ENCODE measurements at regions not wholly inside any gene's neighbourhood (a gene's known extent, or its start where the extent isn't known, plus 50 kb on each side); places are given as distances from the start of the nearest gene placed in this dataset.

DNA sequence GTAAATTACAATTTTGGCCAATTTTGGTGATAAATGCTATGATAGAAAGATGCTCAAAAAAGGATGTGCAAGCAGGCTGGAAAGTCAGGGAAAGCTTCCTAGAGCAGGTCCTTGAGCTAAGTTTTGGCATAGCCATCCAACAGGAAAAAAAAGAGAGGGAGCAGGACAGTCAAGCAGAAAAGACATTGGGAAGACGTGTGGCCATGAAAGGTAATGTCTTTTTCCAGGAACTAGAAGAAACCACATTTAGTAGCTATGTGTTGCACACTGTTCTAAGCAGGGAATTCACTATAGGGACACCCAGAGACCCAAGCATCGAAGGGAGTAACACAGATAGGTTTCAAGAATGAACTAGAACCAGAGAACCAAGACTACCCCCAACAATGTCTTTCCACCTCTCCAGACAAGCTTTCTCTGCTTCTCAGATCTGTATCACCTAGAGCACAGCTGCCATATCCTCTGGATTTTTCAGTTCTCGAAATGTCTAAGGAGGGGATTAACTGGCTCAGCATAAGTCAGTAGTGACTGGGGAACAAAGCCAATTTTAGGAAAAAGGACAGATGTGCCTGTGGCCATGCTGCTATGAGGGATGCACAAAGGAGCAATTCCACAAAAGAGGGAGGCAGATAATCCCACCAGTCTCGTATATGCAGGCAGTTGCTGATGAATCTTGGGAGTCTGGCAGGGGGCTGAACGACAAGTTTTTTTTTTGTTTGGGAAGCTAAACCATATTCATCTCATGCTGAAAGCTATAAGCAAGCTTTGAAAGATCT lies 97.1 kb upstream of the DAB1 start (continued):
- TF ChIP-seq PATZ1 (CRISPR knock-in tag; IDR thresholded peaks at IDR 0.05; ENCODE audit: borderline replicate concordance) (no peak), CSDC2 (CRISPR knock-in tag; IDR thresholded peaks at IDR 0.05) (no peak)

DNA sequence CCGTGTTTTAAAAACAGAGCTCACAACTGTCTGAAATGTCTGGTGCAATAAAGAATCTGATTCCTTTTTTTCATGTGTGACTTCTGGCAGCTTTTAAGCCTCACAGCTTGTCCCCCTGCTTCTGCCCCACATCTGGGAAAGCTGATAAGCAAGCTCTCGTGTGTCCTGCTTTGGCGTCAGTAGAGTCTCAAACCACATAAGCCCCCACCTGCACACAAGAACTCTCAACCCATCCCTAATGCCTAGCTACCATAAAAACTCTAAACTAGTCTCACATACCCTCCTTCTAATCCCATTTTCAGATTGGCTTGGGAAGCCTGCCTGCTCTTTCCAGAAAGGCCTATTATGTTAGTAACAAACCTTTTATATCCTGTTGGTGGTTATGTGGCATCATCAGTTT lies 94.6 kb upstream of the DAB1 start:
- ATAC-seq, result no peak
- TF ChIP-seq BACH2 (CRISPR knock-in tag; IDR thresholded peaks at IDR 0.05; ENCODE audit: borderline replicate concordance) (no peak), ZFP3 (CRISPR knock-in tag; IDR thresholded peaks at IDR 0.05) (no peak), OSR1 (CRISPR knock-in tag; IDR thresholded peaks at IDR 0.05) (no peak), ARNTL (CRISPR knock-in tag; IDR thresholded peaks at IDR 0.05; ENCODE audit: borderline replicate concordance, low read depth) (no peak), ZNF70 (CRISPR knock-in tag; IDR thresholded peaks at IDR 0.05) (no peak), CSDC2 (CRISPR knock-in tag; IDR thresholded peaks at IDR 0.05) (no peak), TSHZ2 (CRISPR knock-in tag; IDR thresholded peaks at IDR 0.05) (no peak), RARB (CRISPR knock-in tag; IDR thresholded peaks at IDR 0.05) (no peak), ZNF565 (CRISPR knock-in tag; conservative IDR thresholded peaks at IDR 0.05; ENCODE audit: low read depth) (no peak), PATZ1 (CRISPR knock-in tag; IDR thresholded peaks at IDR 0.05; ENCODE audit: borderline replicate concordance) (no peak), TCF4 (CRISPR knock-in tag; IDR thresholded peaks at IDR 0.05; ENCODE audit: borderline replicate concordance) (no peak), GLIS3 (CRISPR knock-in tag; IDR thresholded peaks at IDR 0.05) (no peak), SNAI2 (CRISPR knock-in tag; IDR thresholded peaks at IDR 0.05) (no peak), ISL1 (CRISPR knock-in tag; IDR thresholded peaks at IDR 0.05) (no peak), ZNF8 (CRISPR knock-in tag; IDR thresholded peaks at IDR 0.05) (no peak), ZC3H10 (CRISPR knock-in tag; IDR thresholded peaks at IDR 0.05) (no peak), ZFP30 (CRISPR knock-in tag; IDR thresholded peaks at IDR 0.05) (no peak)
- TF ChIP-seq, protein P1, sequence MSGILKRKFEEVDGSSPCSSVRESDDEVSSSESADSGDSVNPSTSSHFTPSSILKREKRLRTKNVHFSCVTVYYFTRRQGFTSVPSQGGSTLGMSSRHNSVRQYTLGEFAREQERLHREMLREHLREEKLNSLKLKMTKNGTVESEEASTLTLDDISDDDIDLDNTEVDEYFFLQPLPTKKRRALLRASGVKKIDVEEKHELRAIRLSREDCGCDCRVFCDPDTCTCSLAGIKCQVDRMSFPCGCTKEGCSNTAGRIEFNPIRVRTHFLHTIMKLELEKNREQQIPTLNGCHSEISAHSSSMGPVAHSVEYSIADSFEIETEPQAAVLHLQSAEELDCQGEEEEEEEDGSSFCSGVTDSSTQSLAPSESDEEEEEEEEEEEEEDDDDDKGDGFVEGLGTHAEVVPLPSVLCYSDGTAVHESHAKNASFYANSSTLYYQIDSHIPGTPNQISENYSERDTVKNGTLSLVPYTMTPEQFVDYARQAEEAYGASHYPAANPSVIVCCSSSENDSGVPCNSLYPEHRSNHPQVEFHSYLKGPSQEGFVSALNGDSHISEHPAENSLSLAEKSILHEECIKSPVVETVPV (CRISPR knock-in tag; IDR thresholded peaks at IDR 0.05), result no peak

- no peak for ATAC-seq
- no peak for TF ChIP-seq SNAI2 (CRISPR knock-in tag; IDR thresholded peaks at IDR 0.05)
Observed at GRCh38 chr1:57517587-57518374, 93.9 kb upstream of the DAB1 start.

GRCh38 chr1:57512386-57512785 lies 88.5 kb upstream of the DAB1 start:
- ATAC-seq, result no peak
- no peak for TF ChIP-seq PATZ1 (CRISPR knock-in tag; IDR thresholded peaks at IDR 0.05; ENCODE audit: borderline replicate concordance)
- no peak for TF ChIP-seq OSR1 (CRISPR knock-in tag; IDR thresholded peaks at IDR 0.05)
- TF ChIP-seq ZNF8 (CRISPR knock-in tag; IDR thresholded peaks at IDR 0.05), result no peak
- TF ChIP-seq ARNTL (CRISPR knock-in tag; IDR thresholded peaks at IDR 0.05; ENCODE audit: borderline replicate concordance, low read depth), result no peak
- TF ChIP-seq PPARA (CRISPR knock-in tag; IDR thresholded peaks at IDR 0.05; ENCODE audit: borderline replicate concordance), result no peak
- no peak for TF ChIP-seq GLIS3 (CRISPR knock-in tag; IDR thresholded peaks at IDR 0.05)
- TF ChIP-seq ZNF70 (CRISPR knock-in tag; IDR thresholded peaks at IDR 0.05), result no peak
- no peak for TF ChIP-seq ZFP30 (CRISPR knock-in tag; IDR thresholded peaks at IDR 0.05)
- no peak for TF ChIP-seq ZNF565 (CRISPR knock-in tag; conservative IDR thresholded peaks at IDR 0.05; ENCODE audit: low read depth)
- no peak for TF ChIP-seq ESRRG (CRISPR knock-in tag; IDR thresholded peaks at IDR 0.05)
- no peak for TF ChIP-seq TOX (CRISPR knock-in tag; IDR thresholded peaks at IDR 0.05; ENCODE audit: borderline replicate concordance)
- TF ChIP-seq, protein P2, sequence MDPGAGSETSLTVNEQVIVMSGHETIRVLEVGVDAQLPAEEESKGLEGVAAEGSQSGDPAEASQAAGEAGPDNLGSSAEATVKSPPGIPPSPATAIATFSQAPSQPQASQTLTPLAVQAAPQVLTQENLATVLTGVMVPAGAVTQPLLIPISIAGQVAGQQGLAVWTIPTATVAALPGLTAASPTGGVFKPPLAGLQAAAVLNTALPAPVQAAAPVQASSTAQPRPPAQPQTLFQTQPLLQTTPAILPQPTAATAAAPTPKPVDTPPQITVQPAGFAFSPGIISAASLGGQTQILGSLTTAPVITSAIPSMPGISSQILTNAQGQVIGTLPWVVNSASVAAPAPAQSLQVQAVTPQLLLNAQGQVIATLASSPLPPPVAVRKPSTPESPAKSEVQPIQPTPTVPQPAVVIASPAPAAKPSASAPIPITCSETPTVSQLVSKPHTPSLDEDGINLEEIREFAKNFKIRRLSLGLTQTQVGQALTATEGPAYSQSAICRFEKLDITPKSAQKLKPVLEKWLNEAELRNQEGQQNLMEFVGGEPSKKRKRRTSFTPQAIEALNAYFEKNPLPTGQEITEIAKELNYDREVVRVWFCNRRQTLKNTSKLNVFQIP (CRISPR knock-in tag; IDR thresholded peaks at IDR 0.05; ENCODE audit: borderline replicate concordance, low read depth), result no peak
- no peak for TF ChIP-seq BACH2 (CRISPR knock-in tag; IDR thresholded peaks at IDR 0.05; ENCODE audit: borderline replicate concordance)
- TF ChIP-seq ZC3H10 (CRISPR knock-in tag; IDR thresholded peaks at IDR 0.05), result no peak
